ENCODE measurements at regions not wholly inside any gene's neighbourhood (a gene's known extent, or its start where the extent isn't known, plus 50 kb on each side); places are given as distances from the start of the nearest gene placed in this dataset.

GRCh38 chr18:66826211-66826610, 222.3 kb upstream of the CDH19 start:
- DNase-seq = peak; percentile 86

GRCh38 chr18:66825347-66825746, 221.5 kb upstream of the CDH19 start:
- no peak for DNase-seq

DNA sequence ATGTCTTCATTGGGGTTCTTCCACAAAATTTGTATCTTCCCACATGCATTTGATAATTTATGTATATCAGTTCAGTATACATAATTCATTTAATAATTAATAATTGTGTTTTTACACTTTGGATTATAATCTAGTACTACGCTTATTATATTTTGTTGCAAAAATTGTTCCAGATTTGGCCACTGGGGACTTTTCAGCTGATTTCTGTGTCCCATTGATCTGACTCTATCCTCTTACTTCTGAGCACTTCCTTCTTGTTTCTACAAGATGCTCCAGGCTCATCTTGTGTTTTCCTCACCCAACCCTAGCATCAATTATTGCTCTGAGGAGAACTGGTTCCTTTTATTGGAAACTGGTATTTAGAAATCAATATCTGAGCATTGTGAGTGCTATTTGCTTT, 215.3 kb upstream of the CDH19 start:
- no peak for DNase-seq

GRCh38 chr18:66813138-66813537, 209.2 kb upstream of the CDH19 start:
- no peak for DNase-seq

- no peak for DNase-seq
Observed at GRCh38 chr18:66795051-66795450, 191.2 kb upstream of the CDH19 start.

- DNase-seq = no peak
Observed at GRCh38 chr18:66792466-66792865, 188.6 kb upstream of the CDH19 start.

- no peak for DNase-seq
Observed at GRCh38 chr18:66780609-66781008, 176.7 kb upstream of the CDH19 start.

GRCh38 chr18:66778048-66778447, 174.2 kb upstream of the CDH19 start:
- DNase-seq = no peak

GRCh38 chr18:66769375-66769774, 165.5 kb upstream of the CDH19 start:
- DNase-seq = no peak

DNA sequence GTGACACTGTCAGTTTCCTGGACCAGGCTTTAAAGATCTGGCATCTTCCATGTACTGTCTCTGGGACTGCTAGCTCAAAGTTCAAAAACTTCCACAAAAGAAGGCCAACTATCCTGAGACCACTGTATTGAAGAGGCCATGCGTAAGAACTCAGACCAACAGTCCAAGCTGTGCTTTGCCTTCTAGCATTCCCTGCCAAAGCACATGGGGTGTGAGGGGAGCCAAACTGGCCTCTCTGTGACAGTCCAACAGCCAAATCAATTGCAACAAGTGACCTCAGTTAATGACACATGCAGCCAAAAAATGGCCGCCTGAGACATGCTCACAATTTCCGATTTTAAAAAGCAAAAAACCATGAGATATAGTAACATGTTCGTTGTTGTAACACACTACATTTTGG, 160.3 kb upstream of the CDH19 start:
- no peak for DNase-seq

DNA sequence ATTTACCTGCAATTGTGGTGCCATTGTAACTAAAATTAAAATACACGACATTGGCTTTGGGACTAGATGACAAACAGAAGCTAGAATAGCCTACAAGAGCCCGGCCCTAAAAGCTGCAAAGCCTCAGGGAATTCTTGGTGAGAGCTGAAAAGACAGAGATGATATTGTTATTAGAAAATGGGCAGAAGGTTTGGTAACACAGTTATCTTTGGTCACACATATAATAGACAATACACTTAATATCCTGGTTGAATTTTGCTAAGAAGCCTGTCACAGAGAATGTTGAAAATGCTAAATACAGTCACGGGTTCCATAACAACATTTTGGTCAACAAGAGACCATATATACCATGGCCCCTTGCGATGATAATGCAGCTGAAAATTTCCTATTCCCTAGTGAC, 157.3 kb upstream of the CDH19 start:
- no peak for DNase-seq

DNA sequence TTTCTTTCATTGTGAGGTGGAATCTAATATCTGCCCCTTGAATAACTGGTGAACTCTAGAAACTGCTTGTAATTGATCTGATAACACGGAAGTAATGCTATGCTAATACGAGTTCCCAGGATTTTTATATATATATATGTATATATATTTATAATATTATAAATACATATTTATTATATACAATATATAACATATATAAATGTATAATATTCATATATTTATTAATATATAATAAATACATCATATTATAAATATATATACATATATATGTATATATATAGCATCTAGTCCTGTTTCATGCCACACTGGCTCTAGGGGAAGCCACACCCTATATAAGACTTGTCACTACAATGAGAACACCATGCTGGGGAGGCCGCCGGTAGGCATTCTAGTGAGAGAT, 156.7 kb upstream of the CDH19 start:
- no peak for DNase-seq

DNA sequence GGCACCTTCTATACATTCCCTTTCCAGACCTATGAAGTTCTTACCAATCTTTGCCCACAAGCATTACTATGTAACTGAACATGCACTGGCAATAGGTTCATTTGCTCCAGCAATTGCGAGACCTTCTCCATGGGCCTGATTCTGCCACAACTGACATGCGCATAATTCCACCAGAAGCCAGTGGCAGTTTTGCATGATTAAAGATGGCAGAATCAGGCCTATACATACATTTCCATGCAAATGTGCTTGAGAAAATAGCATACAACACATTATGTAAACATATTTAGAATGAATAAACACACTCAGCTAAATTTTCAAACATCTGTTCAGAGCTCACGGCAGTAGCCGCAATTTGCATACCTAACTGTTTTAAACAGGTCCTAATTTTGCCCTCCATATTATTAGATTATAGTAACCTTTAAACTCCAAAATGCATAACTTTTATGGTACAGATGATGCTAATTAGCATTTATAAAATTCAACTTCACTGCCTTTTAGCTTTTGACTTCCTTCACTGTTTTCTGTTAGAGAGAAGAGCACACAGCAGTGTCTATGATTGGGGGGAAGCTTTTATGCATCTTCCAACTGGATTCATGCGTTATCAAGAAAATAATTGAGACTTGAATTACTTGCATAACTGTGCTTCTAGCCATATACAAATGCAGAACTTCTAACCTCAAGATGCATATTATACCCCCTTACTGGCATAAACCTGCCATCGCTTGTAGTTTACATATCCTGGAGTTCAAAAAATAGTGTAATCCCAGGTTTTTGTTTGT, 155.3 kb upstream of the CDH19 start:
- DNase-seq = no peak

GRCh38 chr18:66757946-66758345, 154.1 kb upstream of the CDH19 start:
- DNase-seq = no peak

GRCh38 chr18:66754335-66754734, 150.4 kb upstream of the CDH19 start:
- no peak for DNase-seq

DNA sequence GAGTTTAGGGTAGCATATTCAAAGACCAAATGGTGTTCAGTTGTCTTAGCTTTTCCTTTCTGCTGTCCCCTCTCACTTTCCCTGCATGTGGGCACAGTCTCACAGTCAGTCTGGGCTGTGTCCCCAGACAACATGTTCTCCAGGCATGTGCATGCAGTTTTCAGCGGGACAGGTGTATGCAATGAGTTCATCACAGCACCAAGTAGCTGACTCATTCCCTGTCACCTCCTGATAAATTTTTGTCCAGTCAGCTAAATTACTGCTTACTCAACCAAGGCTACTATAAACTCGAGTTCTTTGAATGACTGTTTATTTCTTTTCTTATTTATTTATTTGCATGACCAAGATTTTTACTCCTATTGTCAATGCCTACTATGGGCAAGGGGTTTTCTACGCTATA, 148.8 kb upstream of the CDH19 start:
- DNase-seq = no peak

GRCh38 chr18:66749481-66750035, 145.7 kb upstream of the CDH19 start:
- no peak for DNase-seq

GRCh38 chr18:66749030-66749429, 145.1 kb upstream of the CDH19 start:
- no peak for DNase-seq

- no peak for DNase-seq
Observed at GRCh38 chr18:66742832-66743231, 138.9 kb upstream of the CDH19 start.

DNA sequence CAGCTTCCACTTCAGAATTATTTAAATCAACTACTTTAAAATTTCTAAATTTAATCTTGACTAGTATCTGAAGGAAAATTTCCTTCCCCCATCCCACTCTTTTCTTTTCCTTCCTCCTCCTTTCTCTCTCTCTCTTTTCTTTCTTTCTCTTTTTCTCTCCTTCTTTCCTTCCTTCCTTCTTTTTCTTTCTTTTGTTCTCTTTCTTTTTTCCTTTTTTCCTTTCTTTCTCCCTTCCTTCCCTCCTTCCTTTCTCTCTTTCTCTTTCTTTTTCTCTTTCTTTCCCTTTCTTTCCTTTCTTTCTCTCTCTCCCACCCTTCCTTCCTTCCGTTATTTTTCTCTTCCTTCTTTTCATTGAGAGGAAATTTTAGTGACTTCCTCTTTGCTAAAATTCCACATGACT, 132.0 kb upstream of the CDH19 start:
- no peak for DNase-seq

DNA sequence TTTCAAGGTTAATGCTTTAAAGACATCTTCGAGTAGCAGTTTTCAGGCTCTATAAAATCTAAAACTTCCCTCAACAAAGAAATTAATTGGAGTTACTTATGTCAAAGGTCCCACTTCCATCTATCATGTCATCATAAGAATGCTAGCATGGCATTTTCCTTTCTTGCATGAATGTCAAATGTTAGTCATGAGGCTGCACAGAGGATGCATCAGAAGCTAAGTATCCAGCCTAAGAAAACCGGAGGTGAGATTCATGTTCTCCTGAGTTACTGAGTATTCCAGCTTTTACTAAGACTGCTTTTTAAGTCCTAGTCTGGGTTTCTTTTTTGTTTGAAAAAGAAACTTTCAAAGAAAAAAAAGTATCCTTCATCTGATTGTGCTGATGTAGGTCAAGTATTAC, 130.6 kb upstream of the CDH19 start:
- DNase-seq = no peak

DNA sequence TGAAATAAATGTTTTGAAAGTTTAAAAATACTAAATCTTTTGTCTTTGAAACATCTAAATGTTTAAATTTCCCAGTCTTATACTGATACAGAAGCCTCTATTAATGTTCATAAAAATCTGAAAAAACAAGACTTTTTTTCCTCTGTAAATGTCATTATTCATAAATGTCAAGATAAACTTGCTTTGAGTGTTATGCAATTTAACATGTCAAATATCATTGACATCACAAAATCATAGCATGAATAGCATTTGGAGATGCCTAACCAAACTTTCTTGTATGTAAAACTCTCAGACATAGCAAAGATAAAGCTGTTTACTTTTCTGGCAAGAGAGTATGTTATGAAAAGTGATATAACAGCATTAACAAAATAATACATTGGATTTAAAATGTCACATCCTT, 128.0 kb upstream of the CDH19 start:
- no peak for DNase-seq

DNA sequence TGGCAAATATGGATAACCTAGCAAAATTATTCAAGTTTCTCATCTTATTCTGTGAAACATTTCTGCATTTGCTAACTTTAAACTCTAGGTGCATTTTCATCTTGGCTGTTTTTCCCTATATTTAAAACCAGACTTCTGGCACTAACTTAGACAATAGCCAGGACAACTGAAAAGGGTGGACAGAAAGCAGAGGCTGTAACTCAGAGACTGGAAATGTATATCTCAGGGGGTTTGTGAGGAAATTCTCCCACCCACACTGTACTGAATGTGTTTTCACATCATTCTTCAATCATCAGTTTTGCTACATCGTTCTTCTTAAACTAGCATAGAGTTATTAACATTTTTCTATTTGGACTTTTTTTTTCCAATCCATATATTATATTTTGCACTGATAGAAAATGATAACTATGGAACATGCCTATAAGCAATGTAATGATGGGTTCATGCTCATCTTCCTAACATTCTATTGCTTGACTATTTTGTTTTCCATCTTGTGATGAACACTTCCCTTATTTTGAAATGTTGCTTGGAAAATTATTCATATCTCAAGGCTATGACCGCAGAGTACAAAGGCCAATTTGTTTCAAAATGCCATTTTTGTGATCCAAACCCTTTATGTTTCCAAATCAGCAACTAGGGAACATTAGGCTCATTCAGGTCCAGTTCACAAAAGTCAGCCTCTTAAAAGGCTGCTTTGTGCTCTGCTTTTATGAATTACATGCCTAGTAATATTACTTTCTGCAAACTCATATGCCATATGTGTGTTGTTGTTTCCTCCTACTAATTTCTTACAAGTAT, 125.8 kb upstream of the CDH19 start:
- DNase-seq = no peak

- no peak for DNase-seq
Observed at GRCh38 chr18:66728951-66729350, 125.1 kb upstream of the CDH19 start.

Measured in NCI-H1092 treated with DMSO at 0.1 percent for 48 hours (cell line).